Stimulated activated CD8-positive, alpha-beta memory T cell treated with anti-CD3 and anti-CD28 coated beads, Interleukin-4, amount 100 ng/mL, for 24 hours (primary cell): ENCODE measurements at regions not wholly inside any gene's neighbourhood (a gene's known extent, or its start where the extent isn't known, plus 50 kb on each side); places are given as distances from the start of the nearest gene placed in this dataset.
"Not testable (repeated sequence)": the region's sequence is repeated elsewhere in the genome, so short reads cannot be mapped to it uniquely, and the experiment has no call there.

Experiments used
- DNase-seq: peaks from one replicate; pipeline ENCODE4 v3.0.0-alpha.2; 2020; ENCODE audit warnings: low read depth

GRCh38 chr4:130640592-130640991 is 1544.6 kb downstream of the C4orf33 start:
- DNase-seq, result no peak

- no peak for DNase-seq
These were observed 1550.9 kb downstream of the C4orf33 start for GRCh38 chr4:130646886-130647285.

- no peak for DNase-seq
These were observed 1552.6 kb downstream of the C4orf33 start for GRCh38 chr4:130648570-130648969.

GRCh38 chr4:130653842-130654241 is 1557.9 kb downstream of the C4orf33 start:
- DNase-seq, result no peak

- no peak for DNase-seq
These were observed 1563.4 kb downstream of the C4orf33 start for GRCh38 chr4:130659320-130659719.

- DNase-seq, result no peak
These were observed 1572.9 kb downstream of the C4orf33 start for GRCh38 chr4:130668859-130669258.

- DNase-seq, result no peak
These were observed 1579.3 kb downstream of the C4orf33 start for GRCh38 chr4:130675266-130675665.

GRCh38 chr4:130689181-130689580 is 1593.2 kb downstream of the C4orf33 start:
- DNase-seq, result no peak

GRCh38 chr4:130698251-130698650 is 1602.3 kb downstream of the C4orf33 start:
- DNase-seq, result no peak

- DNase-seq, result no peak
These were observed 1603.1 kb downstream of the C4orf33 start for GRCh38 chr4:130699004-130699403.

- DNase-seq, result no peak
These were observed 1607.4 kb downstream of the C4orf33 start for GRCh38 chr4:130703211-130703935.

- no peak for DNase-seq
These were observed 1609.1 kb downstream of the C4orf33 start for GRCh38 chr4:130705023-130705422.

GRCh38 chr4:130712038-130712437 is 1616.1 kb downstream of the C4orf33 start:
- no peak for DNase-seq

- no peak for DNase-seq
These were observed 1618.1 kb downstream of the C4orf33 start for GRCh38 chr4:130714006-130714405.

- no peak for DNase-seq
These were observed 1626.4 kb downstream of the C4orf33 start for GRCh38 chr4:130722361-130722760.

- no peak for DNase-seq
These were observed 1640.7 kb downstream of the C4orf33 start for GRCh38 chr4:130736436-130737185.

- DNase-seq, result no peak
These were observed 1642.3 kb downstream of the C4orf33 start for GRCh38 chr4:130738233-130738632.

GRCh38 chr4:130747842-130748241 is 1651.9 kb downstream of the C4orf33 start:
- DNase-seq, result no peak

GRCh38 chr4:130753926-130754325 is 1658.0 kb downstream of the C4orf33 start:
- no peak for DNase-seq

- DNase-seq, result no peak
These were observed 1664.3 kb downstream of the C4orf33 start for GRCh38 chr4:130760246-130760645.

- DNase-seq, result not testable (repeated sequence)
These were observed 1671.4 kb downstream of the C4orf33 start for GRCh38 chr4:130767384-130767783.

GRCh38 chr4:130772966-130773365 is 1677.0 kb downstream of the C4orf33 start:
- not testable (repeated sequence) for DNase-seq

- DNase-seq, result no peak
These were observed 1712.5 kb downstream of the C4orf33 start for GRCh38 chr4:130808492-130808891.
